ENCODE measurements at regions not wholly inside any gene's neighbourhood (a gene's known extent, or its start where the extent isn't known, plus 50 kb on each side); places are given as distances from the start of the nearest gene placed in this dataset.
"Not testable (repeated sequence)": the region's sequence is repeated elsewhere in the genome, so short reads cannot be mapped to it uniquely, and the experiment has no call there.

- no peak for DNase-seq
- Mint-ChIP-seq H3K4me3 (no peak overlapping the region), H3K4me1 (no peaks in the 10 kb centered on the region), H3K9me3 (no peaks in the 10 kb centered on the region), H3K27me3 (peaks cover 5 to 21% (median 11%) of the 10 kb centered on the region in 3 donors), H3K27ac (peak overlapping the region in 1 of 6 donors; percentile 59), H3K36me3 (no peaks in the 10 kb centered on the region)
- no peak for ATAC-seq (ENCODE audit: low read depth in 2 of 2)
These were observed 100.1 kb upstream of the FRMD1 start for GRCh38 chr6:168179133-168179532.

GRCh38 chr6:168177103-168177891, 98.3 kb upstream of the FRMD1 start:
- H3K27me3 Mint-ChIP-seq: peaks cover 5 to 30% (median 11%) of the 10 kb centered on the region in 3 donors
- H3K4me1 Mint-ChIP-seq: no peaks in the 10 kb centered on the region
- no peaks in the 10 kb centered on the region for H3K9me3 Mint-ChIP-seq
- ATAC-seq (ENCODE audit: low read depth in 2 of 2) (no peak), DNase-seq (no peak)
- no peaks in the 10 kb centered on the region for H3K36me3 Mint-ChIP-seq
- peak overlapping the region in 1 of 6 donors; percentile 2 for H3K27ac Mint-ChIP-seq
- H3K4me3 Mint-ChIP-seq: no peak overlapping the region

DNA sequence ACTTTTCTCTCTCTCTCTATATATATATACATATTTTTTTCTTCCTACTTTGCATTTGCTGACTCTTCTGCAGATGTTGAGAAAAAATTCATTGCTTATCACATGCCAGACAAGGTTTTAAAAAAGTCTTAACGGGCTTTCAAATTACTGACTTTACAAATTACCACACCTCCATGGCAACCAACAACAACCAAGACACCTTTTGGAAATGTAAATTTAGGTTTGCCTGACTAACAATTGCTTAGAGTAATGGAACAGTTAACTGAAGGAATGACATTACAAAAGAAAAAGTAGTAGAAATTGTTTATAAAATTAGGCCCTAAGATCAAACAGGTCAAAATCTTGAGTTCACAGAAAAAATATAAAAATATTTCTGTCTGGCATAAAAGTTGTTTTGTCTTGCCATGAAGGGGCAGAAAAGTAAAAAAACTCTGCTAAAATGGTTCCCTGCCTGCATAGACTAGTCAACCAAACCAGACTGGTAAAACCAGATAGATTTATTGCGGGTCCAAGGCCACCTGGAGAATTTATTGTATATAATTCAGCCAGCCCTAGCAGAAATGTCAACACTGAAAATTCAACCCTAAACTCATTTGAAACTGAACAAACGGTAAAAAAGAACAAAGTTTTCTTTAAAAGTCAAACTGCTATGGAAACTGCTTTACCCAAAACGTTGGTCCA, 92.8 kb upstream of the FRMD1 start:
- H3K9me3 Mint-ChIP-seq: peaks cover 0 to 21% (median 7%) of the 10 kb centered on the region in 7 donors
- no peak overlapping the region for H3K27ac Mint-ChIP-seq
- H3K36me3 Mint-ChIP-seq: no peaks in the 10 kb centered on the region
- H3K4me3 Mint-ChIP-seq: no peak overlapping the region
- ATAC-seq (ENCODE audit: low read depth in 2 of 2): no peak
- peaks cover 0 to 5% (median 2%) of the 10 kb centered on the region in 3 donors for H3K4me1 Mint-ChIP-seq
- H3K27me3 Mint-ChIP-seq: peaks cover 5 to 15% (median 8%) of the 10 kb centered on the region in 3 donors
- DNase-seq: no peak

- H3K9me3 Mint-ChIP-seq: peaks cover 0 to 21% (median 7%) of the 10 kb centered on the region in 7 donors
- no peak for ATAC-seq (ENCODE audit: low read depth in 2 of 2)
- H3K27ac Mint-ChIP-seq: peak overlapping the region in 1 of 6 donors; percentile 62
- H3K27me3 Mint-ChIP-seq: peaks cover 5 to 15% (median 8%) of the 10 kb centered on the region in 3 donors
- H3K4me1 Mint-ChIP-seq: peaks cover 0 to 5% (median 2%) of the 10 kb centered on the region in 3 donors
- no peak for DNase-seq
- H3K36me3 Mint-ChIP-seq: no peaks in the 10 kb centered on the region
- H3K4me3 Mint-ChIP-seq: no peak overlapping the region
These were observed 92.0 kb upstream of the FRMD1 start for GRCh38 chr6:168170841-168171601.

DNA sequence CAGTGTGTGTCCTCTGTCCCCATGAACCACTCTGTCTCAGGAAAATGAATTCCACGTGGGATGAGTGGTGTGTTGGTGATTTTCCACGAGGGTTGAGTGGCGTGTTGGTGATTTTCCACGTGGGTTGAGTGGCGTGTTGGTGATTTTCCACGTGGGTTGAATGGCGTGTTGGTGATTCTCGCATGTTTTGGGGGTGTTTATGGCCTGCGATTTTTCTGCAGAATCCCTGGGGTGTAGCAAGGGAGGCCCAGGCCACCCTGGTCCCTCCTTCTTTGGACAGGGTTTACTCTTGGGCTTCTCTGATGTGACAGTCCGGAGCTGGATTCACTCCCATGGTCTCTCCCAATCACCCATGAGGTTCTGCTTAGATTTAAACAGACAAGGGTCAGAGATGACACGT, 90.6 kb upstream of the FRMD1 start:
- Mint-ChIP-seq H3K27ac (no peak overlapping the region), H3K27me3 (peaks cover 5 to 14% (median 7%) of the 10 kb centered on the region in 3 donors), H3K4me1 (peaks cover 0 to 5% (median 2%) of the 10 kb centered on the region in 3 donors), H3K9me3 (peaks cover 0 to 21% (median 7%) of the 10 kb centered on the region in 7 donors), H3K36me3 (no peaks in the 10 kb centered on the region), H3K4me3 (peak overlapping the region in 1 of 8 donors; percentile 43)
- no peak for DNase-seq
- ATAC-seq (ENCODE audit: low read depth in 2 of 2): no peak

- H3K27me3 Mint-ChIP-seq, DNase-seq: not testable (repeated sequence)
- H3K27ac Mint-ChIP-seq: peak overlapping the region in 1 of 6 donors; percentile 44
These were observed 89.9 kb upstream of the FRMD1 start for GRCh38 chr6:168168936-168169335.

DNA sequence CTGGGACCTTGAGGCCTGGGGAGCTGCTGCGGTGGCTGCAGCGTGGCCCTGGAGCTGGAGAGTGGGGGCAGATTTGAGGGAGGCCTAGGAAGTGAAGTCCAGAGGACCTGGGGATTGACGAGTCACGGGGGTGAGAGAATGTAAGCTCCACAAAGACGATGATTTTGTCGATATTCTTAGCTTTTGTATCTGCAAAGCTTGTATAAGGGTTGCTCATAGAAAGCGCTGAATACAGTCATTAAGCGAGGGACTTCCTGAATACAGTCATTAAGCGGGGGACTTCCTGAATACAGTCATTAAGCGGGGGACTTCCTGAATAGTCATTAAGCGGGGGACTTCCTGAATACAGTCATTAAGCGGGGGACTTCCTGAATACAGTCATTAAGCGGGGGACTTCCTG, 89.3 kb upstream of the FRMD1 start:
- not testable (repeated sequence) for H3K4me3 Mint-ChIP-seq; DNase-seq; ATAC-seq (ENCODE audit: low read depth in 2 of 2); H3K4me1 Mint-ChIP-seq; H3K27me3 Mint-ChIP-seq; H3K36me3 Mint-ChIP-seq
- Mint-ChIP-seq H3K27ac (peak overlapping the region in 2 of 6 donors; percentile 45 to 88), H3K9me3 (peaks cover 0 to 21% (median 7%) of the 10 kb centered on the region in 7 donors)

More at GRCh38 chr6:168168936-168169335, 89.9 kb upstream of the FRMD1 start:
- ATAC-seq (ENCODE audit: low read depth in 2 of 2); H3K4me1 Mint-ChIP-seq; H3K4me3 Mint-ChIP-seq; H3K36me3 Mint-ChIP-seq: not testable (repeated sequence)
- peaks cover 0 to 21% (median 7%) of the 10 kb centered on the region in 7 donors for H3K9me3 Mint-ChIP-seq

GRCh38 chr6:168167431-168168315, 88.7 kb upstream of the FRMD1 start:
- DNase-seq: no peak
- Mint-ChIP-seq H3K27ac (peak overlapping the region in 3 of 6 donors; percentile 45 to 88 (median 52)), H3K4me3 (no peak overlapping the region)

DNA sequence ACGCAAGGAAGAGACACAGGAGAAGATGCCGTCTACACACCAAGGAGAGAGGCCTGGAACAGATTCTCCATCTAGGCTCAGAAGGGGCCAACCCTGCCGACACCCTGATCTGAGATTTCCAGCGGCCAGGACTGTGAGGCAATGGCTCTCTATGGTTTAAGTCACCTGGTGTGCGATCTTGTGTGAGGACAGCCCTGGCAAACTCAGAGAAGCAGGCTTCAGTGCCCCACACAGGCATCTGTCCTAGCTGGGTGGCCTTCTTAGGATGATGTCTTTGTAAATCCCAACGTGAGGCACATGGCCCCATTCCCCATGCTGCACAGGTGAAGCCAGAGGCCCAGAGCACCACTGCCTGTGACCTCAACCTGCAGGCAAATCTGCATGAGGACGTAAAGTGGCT, 87.6 kb upstream of the FRMD1 start:
- Mint-ChIP-seq H3K27me3 (peaks cover 0 to 5% (median 3%) of the 10 kb centered on the region in 3 donors), H3K9me3 (peaks cover 0 to 21% (median 7%) of the 10 kb centered on the region in 7 donors), H3K27ac (no peak overlapping the region), H3K4me1 (peaks cover 0 to 5% (median 2%) of the 10 kb centered on the region in 3 donors), H3K36me3 (no peaks in the 10 kb centered on the region), H3K4me3 (no peak overlapping the region)
- no peak for ATAC-seq (ENCODE audit: low read depth in 2 of 2)
- no peak for DNase-seq

More at GRCh38 chr6:168167431-168168315, 88.7 kb upstream of the FRMD1 start:
- no peak for ATAC-seq (ENCODE audit: low read depth in 2 of 2)
- peaks cover 0 to 5% (median 3%) of the 10 kb centered on the region in 3 donors for H3K27me3 Mint-ChIP-seq
- H3K4me1 Mint-ChIP-seq: peaks cover 0 to 5% (median 2%) of the 10 kb centered on the region in 3 donors
- no peaks in the 10 kb centered on the region for H3K36me3 Mint-ChIP-seq
- peaks cover 0 to 21% (median 7%) of the 10 kb centered on the region in 7 donors for H3K9me3 Mint-ChIP-seq

DNA sequence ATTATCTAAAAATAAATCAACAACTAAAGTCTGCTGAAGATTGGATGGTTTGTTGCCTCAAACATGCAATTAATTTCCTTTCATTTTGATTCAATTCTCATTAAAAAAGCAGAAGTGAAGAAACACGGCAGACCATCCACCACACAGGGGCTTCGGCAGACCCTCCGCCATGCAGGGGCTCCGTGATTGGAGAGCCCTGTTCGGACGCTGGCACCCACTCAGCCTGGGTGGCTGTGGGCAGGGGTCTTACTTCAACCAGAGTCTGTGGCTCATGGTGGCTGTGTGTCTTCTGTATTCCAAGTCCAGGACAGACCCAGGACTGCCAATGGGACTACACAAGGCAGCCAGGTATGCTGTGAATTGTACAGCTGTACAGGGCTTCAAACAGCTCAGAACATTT, 86.9 kb upstream of the FRMD1 start:
- peaks cover 0 to 5% (median 2%) of the 10 kb centered on the region in 3 donors for H3K4me1 Mint-ChIP-seq
- H3K9me3 Mint-ChIP-seq: peaks cover 0 to 19% (median 7%) of the 10 kb centered on the region in 7 donors
- DNase-seq (no peak), ATAC-seq (ENCODE audit: low read depth in 2 of 2) (no peak)
- no peak overlapping the region for H3K4me3 Mint-ChIP-seq
- no peaks in the 10 kb centered on the region for H3K36me3 Mint-ChIP-seq
- H3K27me3 Mint-ChIP-seq: peaks cover 0 to 5% (median 3%) of the 10 kb centered on the region in 3 donors
- no peak overlapping the region for H3K27ac Mint-ChIP-seq

DNA sequence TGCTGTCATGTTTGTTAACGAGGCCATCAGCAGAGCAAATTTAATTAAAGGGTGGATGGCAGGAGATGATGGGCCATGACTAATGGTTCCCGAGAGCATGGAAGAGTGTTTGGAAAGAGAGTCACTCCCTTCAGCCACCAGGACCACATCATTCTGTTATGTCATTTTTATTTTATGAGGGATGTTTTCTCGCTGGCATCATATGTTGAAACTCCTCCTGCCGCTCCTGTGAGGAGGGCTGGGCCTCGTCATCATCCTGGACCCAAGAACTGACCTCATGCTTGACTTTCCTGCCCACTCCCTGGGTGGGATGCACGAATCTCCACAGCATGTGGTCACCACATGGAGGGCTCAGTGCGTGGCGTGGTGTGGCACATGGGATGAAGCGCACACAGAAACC, 86.4 kb upstream of the FRMD1 start:
- ATAC-seq (ENCODE audit: low read depth in 2 of 2) (no peak), DNase-seq (no peak)
- no peak overlapping the region for H3K4me3 Mint-ChIP-seq

GRCh38 chr6:168164462-168165061, 85.5 kb upstream of the FRMD1 start:
- Mint-ChIP-seq H3K4me1 (peaks cover 0 to 5% (median 2%) of the 10 kb centered on the region in 3 donors), H3K27ac (no peak overlapping the region), H3K27me3 (peaks cover 0 to 5% (median 0%) of the 10 kb centered on the region in 3 donors), H3K4me3 (no peak overlapping the region), H3K9me3 (peaks cover 0 to 12% (median 7%) of the 10 kb centered on the region in 7 donors), H3K36me3 (no peaks in the 10 kb centered on the region)
- ATAC-seq (ENCODE audit: low read depth in 2 of 2) (no peak), DNase-seq (no peak)

More for the DNA sequence above, 86.4 kb upstream of the FRMD1 start:
- peaks cover 0 to 16% (median 7%) of the 10 kb centered on the region in 7 donors for H3K9me3 Mint-ChIP-seq
- no peak overlapping the region for H3K27ac Mint-ChIP-seq
- H3K27me3 Mint-ChIP-seq: peaks cover 0 to 5% (median 3%) of the 10 kb centered on the region in 3 donors
- H3K36me3 Mint-ChIP-seq: no peaks in the 10 kb centered on the region
- peaks cover 0 to 5% (median 2%) of the 10 kb centered on the region in 3 donors for H3K4me1 Mint-ChIP-seq
